Uterus (tissue), 3 donors: ENCODE measurements at regions not wholly inside any gene's neighbourhood (a gene's known extent, or its start where the extent isn't known, plus 50 kb on each side); places are given as distances from the start of the nearest gene placed in this dataset.

Experiments
- DNase-seq, 2 donors: peaks; one replicate each; pipeline ENCODE4 v3.0.0-alpha.2; 2019 to 2020
- H3K27ac ChIP-seq, 2 donors: fragments of 200-600 bp; sonication (generic); 1 replicate in 1 of 2; 2 replicates in 1 of 2; pipeline ENCODE4 v1.5.1; 2016 to 2018
- H3K27me3 ChIP-seq, 2 donors: fragments of 200-600 bp; sonication (generic); one replicate each; pipeline ENCODE4 v1.5.1; 2018 to 2019; ENCODE audit warnings: control low read depth in 1 of 2
- H3K36me3 ChIP-seq, 2 donors: fragments of 200-600 bp; sonication (generic); one replicate each; pipeline ENCODE4 v1.5.1; 2019; ENCODE audit warnings: control low read depth in 1 of 2
- H3K4me1 ChIP-seq, 2 donors: fragments of 200-600 bp; sonication (generic); one replicate each; pipeline ENCODE4 v1.5.1; 2018 to 2019; ENCODE audit warnings: control low read depth in 1 of 2
- H3K4me3 ChIP-seq, 2 donors: fragments of 200-600 bp; sonication (generic); 1 replicate in 1 of 2; 2 replicates in 1 of 2; pipeline ENCODE4 v1.5.1; 2018 to 2019; ENCODE audit warnings: mild to moderate bottlenecking in 1 of 2
- H3K9me3 ChIP-seq, 2 donors: fragments of 200-600 bp; sonication (generic); one replicate each; pipeline ENCODE4 v1.5.1; 2019; ENCODE audit warnings: control low read depth in 1 of 2
- POLR2A ChIP-seq, 2 donors: fragments of 450-650 bp; IDR thresholded peaks; one replicate each; pipeline ENCODE4 v1.6.1; 2016; ENCODE audit warnings: antibody characterized with exemption in 2 of 2, mild to moderate bottlenecking in 1 of 2, moderate library complexity in 1 of 2
- intact Hi-C: fragments of 100-400 bp; cut with DNase I; formaldehyde crosslinking; loops from one replicate; pipeline ENCODE4 v1.15.1; 2023; ENCODE audit warnings: low total_unique reads
- TF ChIP-seq, protein P1 (sequence below), 4 experiments: fragments of 200-600 bp in 2 of 4; fragments of 450-650 bp in 2 of 4; sonication (generic) in 2 of 4; IDR thresholded peaks; one replicate each; pipeline ENCODE4 v1.5.1; 2016 to 2019; ENCODE audit warnings: antibody characterized with exemption in 4 of 4, mild to moderate bottlenecking in 2 of 4, moderate library complexity in 1 of 4
- donor health status: DM: yes; HTN: yes; CAD: no.

DNA sequence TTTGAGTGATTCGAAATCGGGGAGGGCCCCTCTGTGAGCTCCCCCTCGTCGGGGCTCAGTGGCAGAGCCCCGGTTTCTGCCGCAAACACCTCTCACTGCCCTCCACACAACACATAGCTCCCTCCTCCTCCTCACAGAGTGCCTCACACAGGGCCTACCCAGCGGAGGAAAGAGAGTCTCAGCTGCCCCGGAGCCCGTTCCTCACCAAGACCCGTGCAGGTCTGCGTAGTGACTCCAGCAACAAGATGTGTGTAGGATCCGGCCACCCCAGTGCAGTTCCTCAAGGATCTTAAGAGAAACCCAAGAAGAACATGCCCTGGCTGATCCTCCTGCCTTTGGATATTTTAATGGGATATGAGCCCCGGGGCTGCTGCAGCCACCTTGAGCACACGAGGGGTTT is 238.4 kb downstream of the BRD1 start:
- DNase-seq, result no peak
- intact Hi-C loops, result no loop called here
- H3K4me1 ChIP-seq, result no peaks in the 10 kb centered on the region
- H3K4me3 ChIP-seq, result no peak overlapping the region
- no peaks in the 10 kb centered on the region for H3K9me3 ChIP-seq
- no peaks in the 10 kb centered on the region for H3K36me3 ChIP-seq
- TF ChIP-seq, protein P1, sequence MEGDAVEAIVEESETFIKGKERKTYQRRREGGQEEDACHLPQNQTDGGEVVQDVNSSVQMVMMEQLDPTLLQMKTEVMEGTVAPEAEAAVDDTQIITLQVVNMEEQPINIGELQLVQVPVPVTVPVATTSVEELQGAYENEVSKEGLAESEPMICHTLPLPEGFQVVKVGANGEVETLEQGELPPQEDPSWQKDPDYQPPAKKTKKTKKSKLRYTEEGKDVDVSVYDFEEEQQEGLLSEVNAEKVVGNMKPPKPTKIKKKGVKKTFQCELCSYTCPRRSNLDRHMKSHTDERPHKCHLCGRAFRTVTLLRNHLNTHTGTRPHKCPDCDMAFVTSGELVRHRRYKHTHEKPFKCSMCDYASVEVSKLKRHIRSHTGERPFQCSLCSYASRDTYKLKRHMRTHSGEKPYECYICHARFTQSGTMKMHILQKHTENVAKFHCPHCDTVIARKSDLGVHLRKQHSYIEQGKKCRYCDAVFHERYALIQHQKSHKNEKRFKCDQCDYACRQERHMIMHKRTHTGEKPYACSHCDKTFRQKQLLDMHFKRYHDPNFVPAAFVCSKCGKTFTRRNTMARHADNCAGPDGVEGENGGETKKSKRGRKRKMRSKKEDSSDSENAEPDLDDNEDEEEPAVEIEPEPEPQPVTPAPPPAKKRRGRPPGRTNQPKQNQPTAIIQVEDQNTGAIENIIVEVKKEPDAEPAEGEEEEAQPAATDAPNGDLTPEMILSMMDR (IDR thresholded peaks at IDR 0.05), result no peak
- TF ChIP-seq POLR2A (IDR thresholded peaks at IDR 0.05), result no peak
- H3K27me3 ChIP-seq, result no peaks in the 10 kb centered on the region
- H3K27ac ChIP-seq, result no peak overlapping the region

DNA sequence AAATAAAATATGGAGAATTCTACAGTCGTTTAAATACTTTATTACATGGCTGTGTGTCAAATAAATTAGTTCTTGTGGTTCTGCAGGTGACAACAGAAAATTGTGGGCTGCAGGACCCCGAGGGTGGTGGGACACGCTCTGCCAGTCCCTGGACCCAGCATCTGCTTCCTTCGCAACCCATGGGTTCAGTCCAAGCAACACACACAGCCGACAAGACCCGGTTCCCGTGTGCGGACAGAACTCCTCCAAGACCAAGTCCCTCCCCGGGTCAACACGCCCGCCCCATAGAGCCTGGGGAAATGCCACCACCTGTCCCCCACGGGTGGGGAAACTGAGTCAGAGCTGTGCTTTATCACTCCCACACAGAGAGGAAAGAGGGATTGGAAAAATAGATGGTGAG is 238.9 kb downstream of the BRD1 start:
- Histone ChIP-seq H3K9me3 (no peaks in the 10 kb centered on the region), H3K4me3 (no peak overlapping the region), H3K4me1 (no peaks in the 10 kb centered on the region), H3K27me3 (no peaks in the 10 kb centered on the region), H3K27ac (no peak overlapping the region), H3K36me3 (no peaks in the 10 kb centered on the region)
- TF ChIP-seq, protein P1 (IDR thresholded peaks at IDR 0.05), result no peak
- TF ChIP-seq POLR2A (IDR thresholded peaks at IDR 0.05), result no peak
- intact Hi-C loops, result no loop called here
- DNase-seq, result no peak

DNA sequence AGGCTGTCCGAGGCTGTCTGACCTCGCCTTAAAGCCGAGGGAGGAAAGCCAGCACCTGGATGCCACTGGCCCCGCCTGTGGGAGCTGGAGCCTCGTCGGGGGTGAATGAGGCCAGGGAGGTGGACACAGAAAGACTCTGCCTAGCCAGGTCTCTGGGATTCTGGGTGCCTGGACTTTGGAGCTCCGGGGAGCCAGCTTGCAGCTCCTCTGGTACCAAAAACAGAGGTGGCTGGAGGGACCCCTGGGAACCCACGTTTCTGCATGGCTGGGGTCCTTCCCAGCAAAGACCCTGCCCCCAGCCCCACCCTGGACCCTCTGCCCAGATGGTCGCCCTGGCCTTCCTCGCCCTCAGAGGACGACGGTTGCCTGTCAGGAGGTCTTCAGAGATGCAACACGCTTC is 239.7 kb downstream of the BRD1 start:
- no peaks in the 10 kb centered on the region for H3K27me3 ChIP-seq
- intact Hi-C loops, result no loop called here
- H3K9me3 ChIP-seq, result no peaks in the 10 kb centered on the region

DNA sequence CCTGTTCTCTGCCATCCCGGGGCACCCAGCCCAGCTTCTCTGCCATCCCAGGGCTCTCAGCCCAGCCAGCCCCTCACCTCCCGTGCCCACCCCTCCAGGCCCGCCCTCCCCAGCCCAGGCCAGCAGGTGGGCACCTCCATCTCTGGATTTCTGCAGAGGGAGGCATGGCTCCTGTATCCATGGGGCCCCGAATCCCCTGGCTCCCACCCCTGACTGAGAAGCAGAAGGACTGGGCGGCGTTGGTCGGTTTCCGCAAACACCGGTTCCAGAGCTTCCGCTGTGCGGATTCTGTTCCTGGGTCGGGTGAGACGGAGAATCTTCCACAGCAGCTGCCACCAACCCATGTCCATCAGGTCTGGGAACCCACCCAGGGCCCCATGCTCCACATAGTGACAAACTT is 240.3 kb downstream of the BRD1 start:
- TF ChIP-seq, protein P1 (IDR thresholded peaks at IDR 0.05), result no peak
- TF ChIP-seq POLR2A (IDR thresholded peaks at IDR 0.05), result no peak

More for the DNA sequence above, 239.7 kb downstream of the BRD1 start:
- H3K4me3 ChIP-seq, result no peak overlapping the region
- DNase-seq, result no peak
- TF ChIP-seq POLR2A (IDR thresholded peaks at IDR 0.05), result no peak
- TF ChIP-seq, protein P1 (IDR thresholded peaks at IDR 0.05), result no peak
- H3K4me1 ChIP-seq, result no peaks in the 10 kb centered on the region
- H3K27ac ChIP-seq, result no peak overlapping the region
- H3K36me3 ChIP-seq, result no peaks in the 10 kb centered on the region

DNA sequence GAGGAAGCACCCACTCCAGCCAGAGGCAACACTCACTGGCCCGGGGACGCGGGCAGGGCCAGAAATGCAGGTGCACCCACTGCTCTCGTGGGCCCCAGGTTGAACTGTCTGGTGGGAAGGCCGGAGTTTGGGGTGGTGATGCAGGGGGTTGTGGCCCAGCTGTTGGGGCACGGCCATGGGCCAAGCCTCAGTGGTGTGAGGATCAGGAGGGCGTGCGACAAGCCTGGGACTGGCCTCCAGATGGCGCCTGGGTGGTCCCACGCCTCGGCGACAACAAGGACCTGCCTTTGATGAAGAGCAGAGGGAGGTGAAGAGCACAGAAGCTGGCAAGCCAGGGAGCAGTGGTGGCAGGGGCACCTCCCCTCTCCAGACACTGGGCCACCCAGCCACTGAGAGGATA is 240.8 kb downstream of the BRD1 start:
- intact Hi-C loops, result no loop called here
- H3K27me3 ChIP-seq, result no peaks in the 10 kb centered on the region
- TF ChIP-seq, protein P1 (IDR thresholded peaks at IDR 0.05), result no peak
- TF ChIP-seq POLR2A (IDR thresholded peaks at IDR 0.05), result no peak

More for the DNA sequence above, 240.3 kb downstream of the BRD1 start:
- H3K9me3 ChIP-seq, result no peaks in the 10 kb centered on the region
- H3K4me1 ChIP-seq, result no peaks in the 10 kb centered on the region
- no peaks in the 10 kb centered on the region for H3K27me3 ChIP-seq
- intact Hi-C loops, result no loop called here
- H3K4me3 ChIP-seq, result no peak overlapping the region
- no peak overlapping the region for H3K27ac ChIP-seq
- no peak for DNase-seq
- no peaks in the 10 kb centered on the region for H3K36me3 ChIP-seq

More for the DNA sequence above, 240.8 kb downstream of the BRD1 start:
- no peak overlapping the region for H3K4me3 ChIP-seq
- H3K4me1 ChIP-seq, result no peaks in the 10 kb centered on the region
- H3K36me3 ChIP-seq, result no peaks in the 10 kb centered on the region
- no peak for DNase-seq
- H3K27ac ChIP-seq, result no peak overlapping the region
- H3K9me3 ChIP-seq, result no peaks in the 10 kb centered on the region
